ENCODE measurements at regions not wholly inside any gene's neighbourhood (a gene's known extent, or its start where the extent isn't known, plus 50 kb on each side); places are given as distances from the start of the nearest gene placed in this dataset.

- Histone ChIP-seq H3K4me3 (no peak overlapping the region), H3K4me1 (peaks cover 8% of the 10 kb centered on the region; the same call in 1 of the 2 replicates), H3K9me3 (peaks cover 6% of the 10 kb centered on the region; the same call in 1 of the 2 replicates), H3K27ac (no peak overlapping the region), H3K4me2 (no peak overlapping the region), H3K9ac (no peak overlapping the region), H4K20me1 (no peaks in the 10 kb centered on the region), H3K36me3 (no peaks in the 10 kb centered on the region), H3K27me3 (no peaks in the 10 kb centered on the region)
- no peak for TF ChIP-seq Cebpa-rat (IDR thresholded peaks at IDR 0.05)
Measured at GRCh38 chr2:61759005-61759404, 94.9 kb downstream of the FAM161A start.

DNA sequence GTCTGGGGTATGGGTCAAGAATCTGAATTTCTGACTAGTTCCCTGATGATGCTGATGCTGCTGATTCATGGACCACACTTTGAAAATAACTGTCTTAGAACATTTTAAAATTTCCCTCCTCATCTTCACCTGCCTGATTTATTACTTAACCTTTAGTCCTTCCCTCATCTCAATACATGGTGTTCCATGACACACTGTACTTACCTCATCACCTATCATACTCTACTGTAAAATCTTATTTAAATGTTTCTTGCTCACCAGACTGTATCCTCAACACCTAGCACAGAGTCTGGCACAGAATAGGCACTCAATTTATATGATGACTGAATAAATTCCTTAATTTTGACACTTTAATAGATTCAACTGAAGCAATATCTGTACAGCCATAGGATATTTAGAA is 95.7 kb downstream of the FAM161A start:
- Histone ChIP-seq H3K9ac (no peak overlapping the region), H3K4me3 (no peak overlapping the region), H3K36me3 (no peaks in the 10 kb centered on the region), H3K4me2 (no peak overlapping the region), H3K4me1 (peaks cover 9% of the 10 kb centered on the region; the same call in 1 of the 2 replicates), H3K27ac (no peak overlapping the region), H3K9me3 (peaks cover 15% of the 10 kb centered on the region; the same call in 1 of the 2 replicates), H4K20me1 (no peaks in the 10 kb centered on the region), H3K27me3 (no peaks in the 10 kb centered on the region)
- no peak for TF ChIP-seq Cebpa-rat (IDR thresholded peaks at IDR 0.05)

- no peak for TF ChIP-seq Cebpa-rat (IDR thresholded peaks at IDR 0.05)
- Histone ChIP-seq H3K27me3 (no peaks in the 10 kb centered on the region), H3K9me3 (peaks cover 19% of the 10 kb centered on the region; the same call in 1 of the 2 replicates), H3K9ac (no peak overlapping the region), H4K20me1 (no peaks in the 10 kb centered on the region), H3K27ac (no peak overlapping the region), H3K36me3 (no peaks in the 10 kb centered on the region), H3K4me1 (0 out of 2 replicates have a peak, but pooled peaks cover 4% of the 10 kb centered on the region), H3K4me2 (no peak overlapping the region), H3K4me3 (no peak overlapping the region)
Measured at GRCh38 chr2:61753512-61753911, 100.3 kb downstream of the FAM161A start.

GRCh38 chr2:61750624-61751023 is 103.2 kb downstream of the FAM161A start:
- H3K4me2 ChIP-seq: no peak overlapping the region
- H3K9ac ChIP-seq: no peak overlapping the region
- no peak overlapping the region for H3K4me3 ChIP-seq
- no peak overlapping the region for H3K27ac ChIP-seq
- no peaks in the 10 kb centered on the region for H4K20me1 ChIP-seq
- 0 out of 2 replicates have a peak, but pooled peaks cover 4% of the 10 kb centered on the region for H3K4me1 ChIP-seq
- no peaks in the 10 kb centered on the region for H3K36me3 ChIP-seq
- H3K27me3 ChIP-seq: no peaks in the 10 kb centered on the region
- no peak for TF ChIP-seq Cebpa-rat (IDR thresholded peaks at IDR 0.05)
- peaks cover 19% of the 10 kb centered on the region; the same call in 1 of the 2 replicates for H3K9me3 ChIP-seq

DNA sequence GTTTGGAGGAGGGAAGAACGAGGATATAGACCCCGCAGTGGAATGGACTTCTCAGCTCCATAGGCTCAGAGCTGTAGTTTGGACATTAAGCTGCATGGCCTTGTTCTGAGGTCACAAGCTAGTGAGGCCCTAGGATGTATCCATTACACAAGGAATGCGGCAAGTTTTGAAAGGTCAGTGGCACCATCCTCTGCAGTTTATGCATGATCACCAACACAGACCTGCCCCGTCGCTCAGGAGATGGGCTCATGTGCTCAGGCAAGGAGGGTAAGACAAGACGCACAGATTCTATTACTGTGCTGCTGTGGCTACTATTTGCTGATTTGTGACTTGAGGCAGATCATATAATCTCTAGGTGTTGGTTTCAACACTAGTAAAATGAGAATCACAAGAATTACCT is 110.9 kb downstream of the FAM161A start:
- Histone ChIP-seq H3K4me2 (no peak overlapping the region), H3K9ac (no peak overlapping the region), H3K27ac (no peak overlapping the region), H3K27me3 (no peaks in the 10 kb centered on the region), H3K36me3 (no peaks in the 10 kb centered on the region), H3K4me1 (no peaks in the 10 kb centered on the region), H4K20me1 (no peaks in the 10 kb centered on the region), H3K4me3 (no peak overlapping the region), H3K9me3 (no peaks in the 10 kb centered on the region)
- TF ChIP-seq Cebpa-rat (IDR thresholded peaks at IDR 0.05): no peak

GRCh38 chr2:61737841-61738240 is 116.0 kb downstream of the FAM161A start:
- H3K9ac ChIP-seq: no peak overlapping the region
- H3K36me3 ChIP-seq: no peaks in the 10 kb centered on the region
- no peak for TF ChIP-seq Cebpa-rat (IDR thresholded peaks at IDR 0.05)

DNA sequence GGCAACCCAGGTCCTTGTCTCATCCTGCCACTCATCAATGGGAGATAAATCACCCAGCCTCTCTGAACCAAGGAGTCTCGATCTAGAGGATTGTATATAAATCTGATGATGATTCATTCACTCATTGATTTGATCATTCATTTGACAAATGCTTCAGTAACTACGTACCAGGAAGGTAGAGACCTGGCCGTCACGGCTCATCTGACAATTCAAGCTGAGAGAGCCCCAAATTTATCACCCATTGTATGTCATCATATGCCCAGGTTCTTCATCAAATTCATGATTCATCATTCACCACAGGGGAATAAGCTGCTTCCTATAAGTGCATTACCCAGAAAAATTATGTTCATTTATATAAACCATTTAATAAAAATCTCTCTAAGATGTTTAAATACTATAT is 116.9 kb downstream of the FAM161A start:
- Histone ChIP-seq H3K4me2 (no peak overlapping the region), H3K4me3 (no peak overlapping the region), H3K27me3 (no peaks in the 10 kb centered on the region), H3K9ac (no peak overlapping the region), H4K20me1 (no peaks in the 10 kb centered on the region), H3K27ac (no peak overlapping the region), H3K4me1 (no peaks in the 10 kb centered on the region), H3K36me3 (no peaks in the 10 kb centered on the region), H3K9me3 (no peaks in the 10 kb centered on the region)
- TF ChIP-seq Cebpa-rat (IDR thresholded peaks at IDR 0.05): no peak

More at GRCh38 chr2:61737841-61738240, 116.0 kb downstream of the FAM161A start:
- Histone ChIP-seq H3K4me2 (no peak overlapping the region), H3K27ac (no peak overlapping the region), H3K4me3 (no peak overlapping the region), H3K27me3 (no peaks in the 10 kb centered on the region), H3K9me3 (no peaks in the 10 kb centered on the region), H4K20me1 (no peaks in the 10 kb centered on the region), H3K4me1 (no peaks in the 10 kb centered on the region)

DNA sequence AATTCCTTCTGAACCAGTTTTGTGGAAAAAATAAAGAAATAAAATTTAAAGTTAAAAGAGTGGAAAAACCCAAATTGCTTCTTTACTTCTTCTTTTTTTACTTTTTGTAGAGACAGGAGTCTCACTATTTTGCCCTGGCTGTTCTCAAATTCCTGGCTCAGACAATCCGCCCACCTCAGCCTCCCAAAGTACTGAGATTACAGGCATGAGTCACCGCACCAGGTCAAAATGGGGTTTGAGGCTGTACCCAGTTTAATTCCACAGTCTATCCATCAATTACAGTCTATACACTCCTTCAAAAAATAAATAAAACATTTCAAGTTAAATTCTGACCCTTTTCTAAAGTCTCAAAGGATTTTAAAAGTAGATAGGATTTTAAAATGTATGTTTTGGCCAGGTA is 120.3 kb downstream of the FAM161A start:
- no peak for TF ChIP-seq Cebpa-rat (IDR thresholded peaks at IDR 0.05)
- no peaks in the 10 kb centered on the region for H3K27me3 ChIP-seq
- H3K4me3 ChIP-seq: no peak overlapping the region
- no peak overlapping the region for H3K4me2 ChIP-seq
- no peak overlapping the region for H3K27ac ChIP-seq
- no peaks in the 10 kb centered on the region for H3K4me1 ChIP-seq
- no peaks in the 10 kb centered on the region for H3K9me3 ChIP-seq
- no peak overlapping the region for H3K9ac ChIP-seq
- no peaks in the 10 kb centered on the region for H4K20me1 ChIP-seq
- H3K36me3 ChIP-seq: no peaks in the 10 kb centered on the region

DNA sequence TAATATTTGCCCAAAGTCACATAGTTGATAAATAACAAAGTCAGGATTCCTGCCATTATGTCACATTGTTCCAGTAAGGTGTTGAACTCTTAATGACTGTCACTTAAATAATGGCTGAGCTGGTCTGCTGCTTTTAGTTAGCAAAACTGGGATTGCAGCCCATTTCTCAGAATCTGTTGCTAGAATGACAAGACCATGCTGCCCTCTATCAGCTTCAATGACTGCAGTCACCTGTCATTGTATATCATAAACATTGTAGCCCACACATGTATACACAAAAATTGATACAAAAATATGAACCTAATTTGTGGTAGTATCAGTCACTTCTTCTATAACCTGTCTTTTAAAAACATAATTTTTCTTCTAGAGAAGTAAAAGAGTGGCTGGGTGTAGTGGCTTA is 121.1 kb downstream of the FAM161A start:
- H3K9me3 ChIP-seq: no peaks in the 10 kb centered on the region
- H3K9ac ChIP-seq: no peak overlapping the region
- no peaks in the 10 kb centered on the region for H3K36me3 ChIP-seq
- H3K27me3 ChIP-seq: no peaks in the 10 kb centered on the region
- TF ChIP-seq Cebpa-rat (IDR thresholded peaks at IDR 0.05): no peak
- H3K4me3 ChIP-seq: no peak overlapping the region
- H4K20me1 ChIP-seq: no peaks in the 10 kb centered on the region
- H3K4me2 ChIP-seq: no peak overlapping the region
- H3K4me1 ChIP-seq: no peaks in the 10 kb centered on the region
- H3K27ac ChIP-seq: no peak overlapping the region

- Histone ChIP-seq H3K9me3 (peaks cover 15% of the 10 kb centered on the region), H3K4me1 (no peaks in the 10 kb centered on the region), H3K27ac (no peak overlapping the region), H3K27me3 (no peaks in the 10 kb centered on the region), H4K20me1 (no peaks in the 10 kb centered on the region), H3K9ac (no peak overlapping the region), H3K4me3 (no peak overlapping the region), H3K36me3 (no peaks in the 10 kb centered on the region), H3K4me2 (no peak overlapping the region)
- TF ChIP-seq Cebpa-rat (IDR thresholded peaks at IDR 0.05): no peak
Measured at GRCh38 chr2:61727746-61728145, 126.1 kb downstream of the FAM161A start.

Data from BLaER1 (cell line).